CD1c-positive myeloid dendritic cell (primary cell): ENCODE measurements at regions not wholly inside any gene's neighbourhood (a gene's known extent, or its start where the extent isn't known, plus 50 kb on each side); places are given as distances from the start of the nearest gene placed in this dataset.
"Not testable (repeated sequence)": the region's sequence is repeated elsewhere in the genome, so short reads cannot be mapped to it uniquely, and the experiment has no call there.

Experiments
- DNase-seq: peaks from one replicate; pipeline ENCODE4 v3.0.0-alpha.2; 2016; ENCODE audit errors: extremely low spot score

- no peak for DNase-seq
Observed at GRCh38 chr6:82795940-82796339, 269.7 kb downstream of the UBE3D start.

GRCh38 chr6:82801083-82801482 is 264.6 kb downstream of the UBE3D start:
- no peak for DNase-seq

GRCh38 chr6:82816243-82816642 is 249.4 kb downstream of the UBE3D start:
- not testable (repeated sequence) for DNase-seq

- no peak for DNase-seq
Observed at GRCh38 chr6:82818727-82819126, 246.9 kb downstream of the UBE3D start.

GRCh38 chr6:82823361-82823760 is 242.3 kb downstream of the UBE3D start:
- DNase-seq, result no peak

GRCh38 chr6:82832811-82833210 is 232.8 kb downstream of the UBE3D start:
- no peak for DNase-seq

GRCh38 chr6:82833481-82833880 is 232.2 kb downstream of the UBE3D start:
- no peak for DNase-seq

GRCh38 chr6:82836022-82836575 is 229.5 kb downstream of the UBE3D start:
- DNase-seq, result no peak

- no peak for DNase-seq
Observed at GRCh38 chr6:82840571-82840970, 225.1 kb downstream of the UBE3D start.

- DNase-seq, result no peak
Observed at GRCh38 chr6:82841309-82841708, 224.3 kb downstream of the UBE3D start.
